Breast epithelium (tissue), 3 donors: ENCODE measurements at regions not wholly inside any gene's neighbourhood (a gene's known extent, or its start where the extent isn't known, plus 50 kb on each side); places are given as distances from the start of the nearest gene placed in this dataset.

Experiments used
- CTCF ChIP-seq, 3 donors: fragments of 450-650 bp; IDR thresholded peaks; one replicate each; pipeline ENCODE4 v1.5.1; 2016 to 2017; ENCODE audit warnings: antibody characterized with exemption in 3 of 3, mild to moderate bottlenecking in 3 of 3, moderate library complexity in 3 of 3
- POLR2A ChIP-seq: fragments of 450-650 bp; IDR thresholded peaks from one replicate; pipeline ENCODE4 v1.6.1; 2016; ENCODE audit warnings: antibody characterized with exemption, mild to moderate bottlenecking, moderate library complexity
- POLR2AphosphoS5 ChIP-seq, 3 donors: sonication (generic); formaldehyde crosslinking; IDR thresholded peaks; one replicate each; pipeline ENCODE4 v1.6.1; 2017; ENCODE audit warnings: antibody characterized with exemption in 3 of 3

- TF ChIP-seq CTCF (IDR thresholded peaks at IDR 0.05) (peak in 1 of 3 donors; percentile 17), POLR2A (no peak), POLR2AphosphoS5 (IDR thresholded peaks at IDR 0.05) (no peak)
Observed at GRCh38 chr1:234543442-234544086, 64.6 kb upstream of the TARBP1 start.
